ENCODE measurements at regions not wholly inside any gene's neighbourhood (a gene's known extent, or its start where the extent isn't known, plus 50 kb on each side); places are given as distances from the start of the nearest gene placed in this dataset.

GRCh38 chr2:16039055-16039454 is 98.7 kb downstream of the MYCN start:
- no peaks in the 10 kb centered on the region for H3K9me3 ChIP-seq (ENCODE audit: control insufficient read depth in 4 of 4, low read length in 3 of 4)
- no peaks in the 10 kb centered on the region for H3K36me3 ChIP-seq (ENCODE audit: control insufficient read depth in 4 of 4, insufficient read depth in 3 of 4, low read depth in 1 of 4, low read length in 3 of 4)
- no peak overlapping the region for H3K4me3 ChIP-seq (ENCODE audit: low read depth in 1 of 3, low read length in 3 of 3)
- TF ChIP-seq CTCF (IDR thresholded peaks at IDR 0.05; ENCODE audit: low read depth, low read length, missing input control) (no peak), HNF4G (IDR thresholded peaks at IDR 0.05) (no peak), SP1 (IDR thresholded peaks at IDR 0.05) (no peak), RXRA (IDR thresholded peaks at IDR 0.05) (no peak), HNF4A (conservative IDR thresholded peaks at IDR 0.05) (no peak), GABPA (IDR thresholded peaks at IDR 0.05 in 1 of 2, conservative IDR thresholded peaks at IDR 0.05 in 1 of 2) (no peak), RAD21 (IDR thresholded peaks at IDR 0.05) (no peak), EGR1 (IDR thresholded peaks at IDR 0.05; ENCODE audit: low read depth in 2 of 2) (no peak), REST (IDR thresholded peaks at IDR 0.05) (no peak), YY1 (IDR thresholded peaks at IDR 0.05) (no peak), TAF1 (conservative IDR thresholded peaks at IDR 0.05) (no peak), NR2F2 (IDR thresholded peaks at IDR 0.05) (no peak)
- TF ChIP-seq, protein P1, sequence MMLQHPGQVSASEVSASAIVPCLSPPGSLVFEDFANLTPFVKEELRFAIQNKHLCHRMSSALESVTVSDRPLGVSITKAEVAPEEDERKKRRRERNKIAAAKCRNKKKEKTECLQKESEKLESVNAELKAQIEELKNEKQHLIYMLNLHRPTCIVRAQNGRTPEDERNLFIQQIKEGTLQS (IDR thresholded peaks at IDR 0.05), result no peak
- TF ChIP-seq, protein P2, sequence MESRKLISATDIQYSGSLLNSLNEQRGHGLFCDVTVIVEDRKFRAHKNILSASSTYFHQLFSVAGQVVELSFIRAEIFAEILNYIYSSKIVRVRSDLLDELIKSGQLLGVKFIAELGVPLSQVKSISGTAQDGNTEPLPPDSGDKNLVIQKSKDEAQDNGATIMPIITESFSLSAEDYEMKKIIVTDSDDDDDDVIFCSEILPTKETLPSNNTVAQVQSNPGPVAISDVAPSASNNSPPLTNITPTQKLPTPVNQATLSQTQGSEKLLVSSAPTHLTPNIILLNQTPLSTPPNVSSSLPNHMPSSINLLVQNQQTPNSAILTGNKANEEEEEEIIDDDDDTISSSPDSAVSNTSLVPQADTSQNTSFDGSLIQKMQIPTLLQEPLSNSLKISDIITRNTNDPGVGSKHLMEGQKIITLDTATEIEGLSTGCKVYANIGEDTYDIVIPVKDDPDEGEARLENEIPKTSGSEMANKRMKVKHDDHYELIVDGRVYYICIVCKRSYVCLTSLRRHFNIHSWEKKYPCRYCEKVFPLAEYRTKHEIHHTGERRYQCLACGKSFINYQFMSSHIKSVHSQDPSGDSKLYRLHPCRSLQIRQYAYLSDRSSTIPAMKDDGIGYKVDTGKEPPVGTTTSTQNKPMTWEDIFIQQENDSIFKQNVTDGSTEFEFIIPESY (IDR thresholded peaks at IDR 0.05), result no peak
- WGBS, result 52% methylated on average over 1 of the region's 1 CpG
- H3K27ac ChIP-seq (ENCODE audit: low read depth in 1 of 2, low read length in 2 of 2), result no peak overlapping the region
- no peak for DNase-seq (ENCODE audit: low spot score)
- H3K27me3 ChIP-seq (ENCODE audit: control insufficient read depth in 4 of 4, insufficient read depth in 4 of 4, low read length in 3 of 4), result no peaks in the 10 kb centered on the region
- no peak overlapping the region for H3K9ac ChIP-seq (ENCODE audit: low read depth in 1 of 2, low read length in 2 of 2)
- H3K4me1 ChIP-seq (ENCODE audit: control insufficient read depth in 4 of 4, insufficient read depth in 4 of 4, low read length in 3 of 4), result no peaks in the 10 kb centered on the region

DNA sequence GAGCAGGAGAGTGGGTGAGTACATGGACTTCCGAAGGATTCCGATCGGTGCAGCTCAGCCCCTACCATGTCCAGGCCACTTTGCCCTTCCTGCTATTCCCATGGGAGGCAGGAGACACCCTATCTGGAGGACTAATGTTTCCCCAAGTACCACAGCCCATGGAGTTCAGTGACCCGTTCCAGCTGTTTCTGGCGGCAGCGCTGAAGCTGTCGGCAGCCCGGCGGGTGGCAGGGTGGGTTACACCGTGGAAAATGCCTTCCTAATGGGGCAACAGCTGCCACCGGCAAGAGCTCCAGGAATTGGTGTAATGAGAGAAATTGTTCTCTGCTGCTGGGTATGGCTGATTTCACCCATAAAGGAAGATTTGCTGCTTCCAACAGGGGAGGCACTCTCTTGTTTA is 98.3 kb downstream of the MYCN start:
- no peaks in the 10 kb centered on the region for H3K9me3 ChIP-seq (ENCODE audit: control insufficient read depth in 4 of 4, low read length in 3 of 4)
- no peak for DNase-seq (ENCODE audit: low spot score)
- TF ChIP-seq CTCF (IDR thresholded peaks at IDR 0.05; ENCODE audit: low read depth, low read length, missing input control), result no peak
- TF ChIP-seq SP1 (IDR thresholded peaks at IDR 0.05), result no peak
- TF ChIP-seq EGR1 (IDR thresholded peaks at IDR 0.05; ENCODE audit: low read depth in 2 of 2), result no peak
- TF ChIP-seq RAD21 (IDR thresholded peaks at IDR 0.05), result no peak
- TF ChIP-seq NR2F2 (IDR thresholded peaks at IDR 0.05), result no peak
- TF ChIP-seq JUND (IDR thresholded peaks at IDR 0.05), result no peak
- TF ChIP-seq, protein P1 (IDR thresholded peaks at IDR 0.05), result no peak
- TF ChIP-seq YY1 (IDR thresholded peaks at IDR 0.05), result no peak
- TF ChIP-seq, protein P2 (IDR thresholded peaks at IDR 0.05), result no peak
- TF ChIP-seq HNF4G (IDR thresholded peaks at IDR 0.05), result no peak
- TF ChIP-seq TAF1 (conservative IDR thresholded peaks at IDR 0.05), result no peak
- TF ChIP-seq, protein P3, sequence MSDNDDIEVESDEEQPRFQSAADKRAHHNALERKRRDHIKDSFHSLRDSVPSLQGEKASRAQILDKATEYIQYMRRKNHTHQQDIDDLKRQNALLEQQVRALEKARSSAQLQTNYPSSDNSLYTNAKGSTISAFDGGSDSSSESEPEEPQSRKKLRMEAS (IDR thresholded peaks at IDR 0.05), result no peak
- no peak for TF ChIP-seq FOXA1 (IDR thresholded peaks at IDR 0.05)

More for the DNA sequence above, 98.3 kb downstream of the MYCN start:
- 71% methylated on average over 11 of the region's 11 CpGs for WGBS
- no peaks in the 10 kb centered on the region for H3K27me3 ChIP-seq (ENCODE audit: control insufficient read depth in 4 of 4, insufficient read depth in 4 of 4, low read length in 3 of 4)
- H3K4me3 ChIP-seq (ENCODE audit: low read depth in 1 of 3, low read length in 3 of 3), result no peak overlapping the region
- no peaks in the 10 kb centered on the region for H3K36me3 ChIP-seq (ENCODE audit: control insufficient read depth in 4 of 4, insufficient read depth in 3 of 4, low read depth in 1 of 4, low read length in 3 of 4)
- H3K9ac ChIP-seq (ENCODE audit: low read depth in 1 of 2, low read length in 2 of 2), result no peak overlapping the region
- H3K4me1 ChIP-seq (ENCODE audit: control insufficient read depth in 4 of 4, insufficient read depth in 4 of 4, low read length in 3 of 4), result no peaks in the 10 kb centered on the region
- H3K27ac ChIP-seq (ENCODE audit: low read depth in 1 of 2, low read length in 2 of 2), result no peak overlapping the region
